ENCODE measurements at regions not wholly inside any gene's neighbourhood (a gene's known extent, or its start where the extent isn't known, plus 50 kb on each side); places are given as distances from the start of the nearest gene placed in this dataset.

DNA sequence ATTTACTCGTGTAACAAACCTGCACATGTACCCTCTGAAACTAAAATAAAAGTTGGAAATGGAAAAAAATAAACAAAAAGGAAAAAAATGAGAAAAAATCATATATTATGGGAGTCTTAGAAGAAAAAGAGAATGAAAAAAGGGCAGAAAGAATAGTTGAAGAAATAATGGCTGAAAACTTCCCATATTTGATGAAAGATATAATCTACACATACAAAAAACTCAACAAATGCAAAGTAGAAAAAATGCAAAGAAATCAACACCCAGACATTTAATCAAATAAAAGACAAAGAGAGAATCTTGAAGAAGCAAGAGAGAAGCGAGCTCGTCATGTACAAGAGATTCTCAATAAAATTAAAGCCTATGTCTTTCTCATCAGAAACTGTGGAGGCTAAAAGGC, 73.8 kb downstream of the SLC25A46 start:
- H3K4me2 ChIP-seq (replicated peaks; ENCODE audit: extremely low read depth, low read length, poor library complexity, severe bottlenecking) = no peak overlapping the region
- H3K4me1 Mint-ChIP-seq = no peaks in the 10 kb centered on the region
- no CpG with 5 or more reads among the region's 3 CpGs for WGBS (ENCODE audit: insufficient coverage)
- peaks cover 0 to 2% (median 0%) of the 10 kb centered on the region in 3 donors for H3K27me3 Mint-ChIP-seq (ENCODE audit: low read depth in 3 of 3)
- H3K9me3 ChIP-seq (replicated peaks in 1 of 2; ENCODE audit: control insufficient read depth in 1 of 2, insufficient read depth in 1 of 2, low read length in 2 of 2) = peaks cover 0 to 3% of the 10 kb centered on the region in 2 donors
- no peak overlapping the region for H3K27ac ChIP-seq (ENCODE audit: low read depth in 1 of 2, low read length in 2 of 2)
- intact Hi-C loops (cut with micrococcal nuclease) = no loop called here
- H3K36me3 Mint-ChIP-seq = no peaks in the 10 kb centered on the region
- TF ChIP-seq, protein P1, sequence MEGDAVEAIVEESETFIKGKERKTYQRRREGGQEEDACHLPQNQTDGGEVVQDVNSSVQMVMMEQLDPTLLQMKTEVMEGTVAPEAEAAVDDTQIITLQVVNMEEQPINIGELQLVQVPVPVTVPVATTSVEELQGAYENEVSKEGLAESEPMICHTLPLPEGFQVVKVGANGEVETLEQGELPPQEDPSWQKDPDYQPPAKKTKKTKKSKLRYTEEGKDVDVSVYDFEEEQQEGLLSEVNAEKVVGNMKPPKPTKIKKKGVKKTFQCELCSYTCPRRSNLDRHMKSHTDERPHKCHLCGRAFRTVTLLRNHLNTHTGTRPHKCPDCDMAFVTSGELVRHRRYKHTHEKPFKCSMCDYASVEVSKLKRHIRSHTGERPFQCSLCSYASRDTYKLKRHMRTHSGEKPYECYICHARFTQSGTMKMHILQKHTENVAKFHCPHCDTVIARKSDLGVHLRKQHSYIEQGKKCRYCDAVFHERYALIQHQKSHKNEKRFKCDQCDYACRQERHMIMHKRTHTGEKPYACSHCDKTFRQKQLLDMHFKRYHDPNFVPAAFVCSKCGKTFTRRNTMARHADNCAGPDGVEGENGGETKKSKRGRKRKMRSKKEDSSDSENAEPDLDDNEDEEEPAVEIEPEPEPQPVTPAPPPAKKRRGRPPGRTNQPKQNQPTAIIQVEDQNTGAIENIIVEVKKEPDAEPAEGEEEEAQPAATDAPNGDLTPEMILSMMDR (IDR thresholded peaks at IDR 0.05) = no peak
- no peaks in the 10 kb centered on the region for H4K20me1 ChIP-seq (ENCODE audit: insufficient read depth, low read length)
- H3K27me3 ChIP-seq (ENCODE audit: control insufficient read depth in 2 of 2, insufficient read depth in 2 of 2, low read length in 2 of 2) = no peaks in the 10 kb centered on the region
- H3K79me2 ChIP-seq (ENCODE audit: insufficient read depth, low read length) = no peaks in the 10 kb centered on the region
- H2AFZ ChIP-seq (ENCODE audit: insufficient read depth, low read depth, low read length, poor library complexity, severe bottlenecking) = no peak overlapping the region
- H3K9ac ChIP-seq (ENCODE audit: insufficient read depth, low read length, poor library complexity, severe bottlenecking) = no peak overlapping the region
- H3K9me3 Mint-ChIP-seq = peaks cover 3 to 6% (median 3%) of the 10 kb centered on the region in 7 donors
- DNase-seq = no peak
- no peak overlapping the region for H3K27ac Mint-ChIP-seq
- H3K4me3 ChIP-seq (replicated peaks in 1 of 3; ENCODE audit: low read depth in 2 of 3, low read length in 3 of 3) = no peak overlapping the region
- no peaks in the 10 kb centered on the region for H3K4me1 ChIP-seq (ENCODE audit: control insufficient read depth in 1 of 2, insufficient read depth in 2 of 2, low read length in 2 of 2)
- no peaks in the 10 kb centered on the region for H3K36me3 ChIP-seq (replicated peaks in 1 of 2; ENCODE audit: control insufficient read depth in 1 of 2, insufficient read depth in 2 of 2, low read length in 2 of 2)
- no peak overlapping the region for H3K4me3 Mint-ChIP-seq

DNA sequence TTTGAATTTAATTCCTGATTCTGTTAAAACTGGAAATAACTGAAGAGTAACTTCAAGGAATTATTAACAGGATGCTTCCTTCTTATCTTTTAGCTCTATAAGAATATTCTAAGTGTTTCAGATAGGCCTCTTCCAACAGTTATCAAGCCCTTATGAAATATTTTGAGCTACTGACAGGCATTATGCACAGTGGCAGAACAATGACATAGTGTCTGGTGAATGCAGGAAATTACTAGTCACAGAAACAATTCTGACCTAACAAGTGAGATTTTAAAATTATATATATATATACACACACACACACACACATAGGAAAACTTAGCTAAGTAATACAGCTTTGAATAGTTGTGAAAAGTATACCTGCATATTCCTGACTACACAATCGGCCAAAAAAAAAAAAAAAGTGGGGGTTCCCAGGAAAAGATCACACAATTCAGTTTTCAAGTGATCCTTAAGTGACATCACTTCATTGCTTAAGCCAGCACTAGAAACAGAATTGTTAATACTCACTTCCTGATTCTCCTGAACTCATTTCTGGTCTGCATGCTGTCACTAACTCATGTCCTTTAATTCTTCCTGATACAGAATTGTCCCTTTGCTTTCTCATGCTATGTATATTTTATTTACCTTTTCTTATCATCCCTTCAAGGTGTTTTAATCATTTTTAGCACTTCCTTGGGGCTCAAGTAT, 77.3 kb downstream of the SLC25A46 start:
- H3K4me2 ChIP-seq (replicated peaks; ENCODE audit: extremely low read depth, low read length, poor library complexity, severe bottlenecking) = no peak overlapping the region
- peaks cover 3 to 6% (median 3%) of the 10 kb centered on the region in 7 donors for H3K9me3 Mint-ChIP-seq
- no peak for DNase-seq
- H3K4me3 ChIP-seq (replicated peaks in 1 of 3; ENCODE audit: low read depth in 2 of 3, low read length in 3 of 3) = no peak overlapping the region
- no peaks in the 10 kb centered on the region for H3K79me2 ChIP-seq (ENCODE audit: insufficient read depth, low read length)
- no peak overlapping the region for H3K4me3 Mint-ChIP-seq
- WGBS (ENCODE audit: insufficient coverage) = no CpG with 5 or more reads among the region's 1 CpG
- no peak overlapping the region for H3K27ac ChIP-seq (ENCODE audit: low read depth in 1 of 2, low read length in 2 of 2)
- no peaks in the 10 kb centered on the region for H3K27me3 ChIP-seq (ENCODE audit: control insufficient read depth in 2 of 2, insufficient read depth in 2 of 2, low read length in 2 of 2)
- H2AFZ ChIP-seq (ENCODE audit: insufficient read depth, low read depth, low read length, poor library complexity, severe bottlenecking) = no peak overlapping the region
- no peak overlapping the region for H3K27ac Mint-ChIP-seq
- H3K9me3 ChIP-seq (replicated peaks in 1 of 2; ENCODE audit: control insufficient read depth in 1 of 2, insufficient read depth in 1 of 2, low read length in 2 of 2) = peaks cover 0 to under 1% of the 10 kb centered on the region in 2 donors
- no peaks in the 10 kb centered on the region for H3K4me1 Mint-ChIP-seq
- intact Hi-C loops (cut with micrococcal nuclease) = no loop called here
- no peaks in the 10 kb centered on the region for H3K4me1 ChIP-seq (ENCODE audit: control insufficient read depth in 1 of 2, insufficient read depth in 2 of 2, low read length in 2 of 2)
- no peak overlapping the region for H3K9ac ChIP-seq (ENCODE audit: insufficient read depth, low read length, poor library complexity, severe bottlenecking)
- no peaks in the 10 kb centered on the region for H3K27me3 Mint-ChIP-seq (ENCODE audit: low read depth in 3 of 3)
- no peaks in the 10 kb centered on the region for H4K20me1 ChIP-seq (ENCODE audit: insufficient read depth, low read length)
- H3K36me3 ChIP-seq (replicated peaks in 1 of 2; ENCODE audit: control insufficient read depth in 1 of 2, insufficient read depth in 2 of 2, low read length in 2 of 2) = no peaks in the 10 kb centered on the region
- no peaks in the 10 kb centered on the region for H3K36me3 Mint-ChIP-seq
- TF ChIP-seq, protein P1 (IDR thresholded peaks at IDR 0.05) = no peak

Measured in CD14-positive monocyte (primary cell).